PC-9 (cell line): ENCODE measurements at regions not wholly inside any gene's neighbourhood (a gene's known extent, or its start where the extent isn't known, plus 50 kb on each side); places are given as distances from the start of the nearest gene placed in this dataset.

Experiments used
- EZH2 ChIP-seq: fragments of 200-600 bp; sonication (generic); IDR thresholded peaks from 2 replicates; pipeline ENCODE4 v1.8.0; 2017; ENCODE audit warnings: antibody characterized with exemption, low read depth
- TF ChIP-seq, protein P1 (sequence below): fragments of 200-600 bp; sonication (generic); conservative IDR thresholded peaks from 2 replicates; pipeline ENCODE4 v1.6.1; 2017; ENCODE audit warnings: mixed run types, antibody characterized with exemption, mild to moderate bottlenecking, moderate library complexity

DNA sequence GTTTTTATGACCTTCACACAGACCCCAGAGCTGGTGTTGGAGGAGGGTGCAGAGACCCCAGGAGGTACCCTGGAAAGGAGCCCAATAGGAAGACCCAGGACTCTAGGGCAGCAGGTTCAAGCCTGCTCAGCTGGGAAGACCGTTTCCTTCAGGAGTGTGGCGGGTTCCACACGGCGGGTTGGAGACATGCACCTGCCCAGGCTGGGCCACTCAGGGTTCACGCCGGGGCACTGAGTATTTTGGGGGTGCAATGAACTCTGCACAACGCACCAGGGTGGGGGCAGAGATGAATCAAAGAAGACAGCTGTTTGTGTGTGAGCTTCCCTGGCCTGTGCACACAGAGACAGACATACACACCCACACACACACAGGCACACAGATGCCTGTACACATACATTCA, 52.5 kb upstream of the PPP2R3B start:
- TF ChIP-seq, protein P1, sequence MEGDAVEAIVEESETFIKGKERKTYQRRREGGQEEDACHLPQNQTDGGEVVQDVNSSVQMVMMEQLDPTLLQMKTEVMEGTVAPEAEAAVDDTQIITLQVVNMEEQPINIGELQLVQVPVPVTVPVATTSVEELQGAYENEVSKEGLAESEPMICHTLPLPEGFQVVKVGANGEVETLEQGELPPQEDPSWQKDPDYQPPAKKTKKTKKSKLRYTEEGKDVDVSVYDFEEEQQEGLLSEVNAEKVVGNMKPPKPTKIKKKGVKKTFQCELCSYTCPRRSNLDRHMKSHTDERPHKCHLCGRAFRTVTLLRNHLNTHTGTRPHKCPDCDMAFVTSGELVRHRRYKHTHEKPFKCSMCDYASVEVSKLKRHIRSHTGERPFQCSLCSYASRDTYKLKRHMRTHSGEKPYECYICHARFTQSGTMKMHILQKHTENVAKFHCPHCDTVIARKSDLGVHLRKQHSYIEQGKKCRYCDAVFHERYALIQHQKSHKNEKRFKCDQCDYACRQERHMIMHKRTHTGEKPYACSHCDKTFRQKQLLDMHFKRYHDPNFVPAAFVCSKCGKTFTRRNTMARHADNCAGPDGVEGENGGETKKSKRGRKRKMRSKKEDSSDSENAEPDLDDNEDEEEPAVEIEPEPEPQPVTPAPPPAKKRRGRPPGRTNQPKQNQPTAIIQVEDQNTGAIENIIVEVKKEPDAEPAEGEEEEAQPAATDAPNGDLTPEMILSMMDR = no peak
- no peak for TF ChIP-seq EZH2
